ENCODE measurements at regions not wholly inside any gene's neighbourhood (a gene's known extent, or its start where the extent isn't known, plus 50 kb on each side); places are given as distances from the start of the nearest gene placed in this dataset.

DNA sequence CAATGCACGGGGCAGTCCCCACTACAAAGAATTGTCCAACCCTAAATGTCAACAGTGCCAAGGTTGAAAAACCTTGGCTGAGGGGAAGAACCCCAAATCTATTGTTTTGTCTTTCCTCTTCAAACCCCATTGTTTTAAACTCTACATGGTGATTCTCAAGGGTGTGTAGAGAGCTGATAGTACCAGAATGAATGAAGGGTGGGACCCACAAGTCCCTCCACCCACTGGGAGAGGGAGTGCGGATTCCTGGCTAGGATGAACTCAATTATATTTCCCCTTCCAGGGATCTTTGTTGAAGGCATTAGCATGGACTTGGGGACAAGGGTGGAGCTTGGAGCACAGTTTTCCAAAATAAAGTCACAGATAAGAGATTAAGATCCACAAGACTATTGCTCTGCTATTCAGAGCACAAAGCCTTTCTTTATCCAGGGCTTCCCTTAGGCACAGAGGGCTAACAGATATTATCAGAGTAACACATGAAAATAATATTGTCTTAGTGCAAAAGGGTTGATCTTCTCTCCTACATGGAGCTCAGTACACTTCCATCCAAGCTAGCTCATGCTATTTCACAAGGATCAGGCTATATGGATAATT is 755.1 kb upstream of the TBX3 start:
- Histone ChIP-seq H3K79me2 (ENCODE audit: insufficient read depth, low read length) (no peaks in the 10 kb centered on the region), H4K20me1 (ENCODE audit: insufficient read depth, low read length) (no peaks in the 10 kb centered on the region), H3K4me2 (replicated peaks; ENCODE audit: extremely low read depth, low read length, poor library complexity, severe bottlenecking) (no peak overlapping the region), H3K9me3 (replicated peaks in 1 of 2; ENCODE audit: control insufficient read depth in 1 of 2, insufficient read depth in 1 of 2, low read length in 2 of 2) (no peaks in the 10 kb centered on the region), H3K4me1 (ENCODE audit: control insufficient read depth in 1 of 2, insufficient read depth in 2 of 2, low read length in 2 of 2) (no peaks in the 10 kb centered on the region), H3K36me3 (replicated peaks in 1 of 2; ENCODE audit: control insufficient read depth in 1 of 2, insufficient read depth in 2 of 2, low read length in 2 of 2) (no peaks in the 10 kb centered on the region), H2AFZ (ENCODE audit: insufficient read depth, low read depth, low read length, poor library complexity, severe bottlenecking) (no peak overlapping the region), H3K27me3 (ENCODE audit: control insufficient read depth in 2 of 2, insufficient read depth in 2 of 2, low read length in 2 of 2) (no peaks in the 10 kb centered on the region), H3K27ac (ENCODE audit: low read depth in 1 of 2, low read length in 2 of 2) (no peak overlapping the region), H3K9ac (ENCODE audit: insufficient read depth, low read length, poor library complexity, severe bottlenecking) (no peak overlapping the region), H3K4me3 (replicated peaks in 1 of 3; ENCODE audit: low read depth in 2 of 3, low read length in 3 of 3) (no peak overlapping the region)
- DNase-seq = no peak
- intact Hi-C loops (cut with micrococcal nuclease) = no loop called here
- H3K4me3 Mint-ChIP-seq = no peak overlapping the region
- no peaks in the 10 kb centered on the region for H3K36me3 Mint-ChIP-seq
- H3K27me3 Mint-ChIP-seq (ENCODE audit: low read depth in 3 of 3) = peaks cover 0 to 4% (median 1%) of the 10 kb centered on the region in 3 donors
- H3K27ac Mint-ChIP-seq = no peak overlapping the region
- no CpG with 5 or more reads among the region's 2 CpGs for WGBS (ENCODE audit: insufficient coverage)
- TF ChIP-seq CTCF (IDR thresholded peaks at IDR 0.05) = no peak
- no peaks in the 10 kb centered on the region for H3K4me1 Mint-ChIP-seq
- peaks cover 0 to 7% (median 3%) of the 10 kb centered on the region in 7 donors for H3K9me3 Mint-ChIP-seq

DNA sequence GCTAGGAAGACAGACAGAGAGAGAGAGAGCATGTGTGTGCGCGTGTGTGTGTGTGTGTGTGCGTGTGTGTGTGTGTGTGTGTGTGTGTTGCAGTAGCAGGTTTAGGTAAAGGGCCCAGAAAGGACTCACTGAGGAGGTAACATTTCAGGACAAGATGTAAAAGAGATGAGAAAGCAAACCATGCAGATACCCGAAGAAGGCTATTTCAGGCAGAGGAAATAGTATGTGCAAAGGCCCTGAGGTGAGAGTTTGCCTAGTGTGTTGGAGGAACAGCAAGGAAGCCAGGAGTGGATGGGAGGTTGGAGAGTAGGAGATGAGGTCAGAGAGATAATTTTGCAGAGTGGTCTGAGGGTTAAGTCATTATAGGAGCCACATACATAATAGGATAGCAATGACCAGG is 754.3 kb upstream of the TBX3 start:
- no peak for TF ChIP-seq CTCF (IDR thresholded peaks at IDR 0.05)
- Histone ChIP-seq H3K27ac (ENCODE audit: low read depth in 1 of 2, low read length in 2 of 2) (no peak overlapping the region), H3K9ac (ENCODE audit: insufficient read depth, low read length, poor library complexity, severe bottlenecking) (no peak overlapping the region), H3K27me3 (ENCODE audit: control insufficient read depth in 2 of 2, insufficient read depth in 2 of 2, low read length in 2 of 2) (no peaks in the 10 kb centered on the region), H2AFZ (ENCODE audit: insufficient read depth, low read depth, low read length, poor library complexity, severe bottlenecking) (no peak overlapping the region), H3K79me2 (ENCODE audit: insufficient read depth, low read length) (no peaks in the 10 kb centered on the region), H3K4me1 (ENCODE audit: control insufficient read depth in 1 of 2, insufficient read depth in 2 of 2, low read length in 2 of 2) (no peaks in the 10 kb centered on the region), H3K36me3 (replicated peaks in 1 of 2; ENCODE audit: control insufficient read depth in 1 of 2, insufficient read depth in 2 of 2, low read length in 2 of 2) (no peaks in the 10 kb centered on the region), H3K4me2 (replicated peaks; ENCODE audit: extremely low read depth, low read length, poor library complexity, severe bottlenecking) (no peak overlapping the region), H4K20me1 (ENCODE audit: insufficient read depth, low read length) (no peaks in the 10 kb centered on the region), H3K9me3 (replicated peaks in 1 of 2; ENCODE audit: control insufficient read depth in 1 of 2, insufficient read depth in 1 of 2, low read length in 2 of 2) (no peaks in the 10 kb centered on the region), H3K4me3 (replicated peaks in 1 of 3; ENCODE audit: low read depth in 2 of 3, low read length in 3 of 3) (no peak overlapping the region)
- peaks cover 1 to 5% (median 4%) of the 10 kb centered on the region in 3 donors for H3K27me3 Mint-ChIP-seq (ENCODE audit: low read depth in 3 of 3)
- H3K4me3 Mint-ChIP-seq = no peak overlapping the region
- intact Hi-C loops (cut with micrococcal nuclease) = no loop called here
- H3K36me3 Mint-ChIP-seq = no peaks in the 10 kb centered on the region
- no peak overlapping the region for H3K27ac Mint-ChIP-seq
- 53% methylated on average over 4 of the region's 4 CpGs for WGBS (ENCODE audit: insufficient coverage)
- H3K9me3 Mint-ChIP-seq = peaks cover 0 to 7% (median 3%) of the 10 kb centered on the region in 7 donors
- no peaks in the 10 kb centered on the region for H3K4me1 Mint-ChIP-seq
- no peak for DNase-seq
